Vagina (tissue), 2 donors: ENCODE measurements at regions not wholly inside any gene's neighbourhood (a gene's known extent, or its start where the extent isn't known, plus 50 kb on each side); places are given as distances from the start of the nearest gene placed in this dataset.
"Not testable (repeated sequence)": the region's sequence is repeated elsewhere in the genome, so short reads cannot be mapped to it uniquely, and the experiment has no call there.

Experiments used
- CTCF ChIP-seq, 3 experiments: fragments of 450-650 bp in 2 of 3; fragments of 200-600 bp in 1 of 3; sonication (generic) in 1 of 3; IDR thresholded peaks; one replicate each; pipeline ENCODE4 v1.5.1; 2017 to 2019; ENCODE audit warnings: antibody characterized with exemption in 3 of 3, mild to moderate bottlenecking in 2 of 3, moderate library complexity in 2 of 3
- POLR2A ChIP-seq, 2 donors: fragments of 450-650 bp; IDR thresholded peaks; one replicate each; pipeline ENCODE4 v1.6.1; 2017; ENCODE audit warnings: antibody characterized with exemption in 2 of 2, mild to moderate bottlenecking in 2 of 2, moderate library complexity in 2 of 2
- POLR2AphosphoS5 ChIP-seq, 2 donors: sonication (generic); formaldehyde crosslinking; IDR thresholded peaks; one replicate each; pipeline ENCODE4 v1.9.0; 2017; ENCODE audit warnings: antibody characterized with exemption in 2 of 2, mild to moderate bottlenecking in 2 of 2, low read depth in 1 of 2; ENCODE audit not compliant: insufficient read depth in 1 of 2

GRCh38 chr2:230603317-230603716 lies 109.3 kb upstream of the CAB39 start:
- not testable (repeated sequence) for TF ChIP-seq CTCF (IDR thresholded peaks at IDR 0.05); POLR2AphosphoS5 (IDR thresholded peaks at IDR 0.05; ENCODE audit: insufficient read depth in 1 of 2, low read depth in 1 of 2); POLR2A (IDR thresholded peaks at IDR 0.05)
